ENCODE measurements at regions not wholly inside any gene's neighbourhood (a gene's known extent, or its start where the extent isn't known, plus 50 kb on each side); places are given as distances from the start of the nearest gene placed in this dataset.

- H3K9ac ChIP-seq (ENCODE audit: insufficient read depth, low read depth, low read length) = no peak overlapping the region
- in situ Hi-C loops (cut with HindIII; ENCODE audit: extremely low pct_ligation_motif_present, low pct_unique_long_range_greater_than_20kb) = no loop called here
- no peaks in the 10 kb centered on the region for H3K4me1 ChIP-seq (ENCODE audit: insufficient read depth, low read length)
- ATAC-seq = no peak
- ChIA-PET POLR2A (no interaction called here), CTCF (ENCODE audit: low intra/inter-chr PET ratio, low total read pairs) (no interaction called here)
- no peak overlapping the region for H2AFZ ChIP-seq (ENCODE audit: low read length)
- H3K27ac ChIP-seq (ENCODE audit: extremely low read length, insufficient read depth, low read length) = no peak overlapping the region
- intact Hi-C loops (cut with micrococcal nuclease; ENCODE audit: unreplicated experiment) = no loop called here
- FAIRE-seq = no peak
- DNase-seq (ENCODE audit: low spot score) = no peak
- 4% methylated on average over 1 of the region's 1 CpG for WGBS (ENCODE audit: low lambda C conversion rate)
- TF ChIP-seq ZSCAN30 (CRISPR knock-in tag; IDR thresholded peaks at IDR 0.05) (no peak), SATB2 (CRISPR knock-in tag; IDR thresholded peaks at IDR 0.05) (no peak), ZNF260 (CRISPR knock-in tag; IDR thresholded peaks at IDR 0.05; ENCODE audit: borderline replicate concordance, low read depth) (no peak), WIZ (CRISPR knock-in tag; IDR thresholded peaks at IDR 0.05) (no peak), ELF1 (CRISPR knock-in tag; IDR thresholded peaks at IDR 0.05) (no peak), MEIS2 (CRISPR knock-in tag; IDR thresholded peaks at IDR 0.05) (no peak), HNRNPUL1 (IDR thresholded peaks at IDR 0.05; ENCODE audit: low read depth, low read length) (no peak), ZBTB1 (CRISPR knock-in tag; IDR thresholded peaks at IDR 0.05; ENCODE audit: borderline replicate concordance) (no peak), POLR2AphosphoS2 (IDR thresholded peaks at IDR 0.05; ENCODE audit: low read depth, low read length) (no peak), ZNF709 (CRISPR knock-in tag; IDR thresholded peaks at IDR 0.05) (no peak)
- H3K27me3 ChIP-seq (ENCODE audit: control insufficient read depth in 1 of 2, insufficient read depth in 2 of 2, low read length in 2 of 2) = no peaks in the 10 kb centered on the region
- H4K20me1 ChIP-seq (ENCODE audit: insufficient read depth, low read length) = no peaks in the 10 kb centered on the region
- H3K4me3 ChIP-seq (replicated peaks in 1 of 3; ENCODE audit: insufficient read depth in 1 of 3, low read depth in 2 of 3, low read length in 3 of 3) = no peak overlapping the region
- BruUV-seq (replicated peaks) = no TSS peak
- no peaks in the 10 kb centered on the region for H3K36me3 ChIP-seq (replicated peaks in 1 of 2; ENCODE audit: control insufficient read depth in 1 of 2, insufficient read depth in 2 of 2, low read length in 2 of 2)
- no peak overlapping the region for H3K4me2 ChIP-seq (ENCODE audit: low read depth, low read length)
- H3K79me2 ChIP-seq (ENCODE audit: insufficient read depth, low read length) = no peaks in the 10 kb centered on the region
- H3K9me3 ChIP-seq (ENCODE audit: low read length) = no peaks in the 10 kb centered on the region
Observed at GRCh38 chr21:32061729-32062128, 188.9 kb downstream of the HUNK start.

GRCh38 chr21:32056791-32057190 is 184.0 kb downstream of the HUNK start:
- intact Hi-C loops (cut with micrococcal nuclease; ENCODE audit: unreplicated experiment) (no loop called here), in situ Hi-C loops (cut with HindIII; ENCODE audit: extremely low pct_ligation_motif_present, low pct_unique_long_range_greater_than_20kb) (no loop called here)
- ChIA-PET POLR2A (no interaction called here), CTCF (ENCODE audit: low intra/inter-chr PET ratio, low total read pairs) (no interaction called here)
- H3K27me3 ChIP-seq (ENCODE audit: control insufficient read depth in 1 of 2, insufficient read depth in 2 of 2, low read length in 2 of 2) = peaks cover 0 to 3% of the 10 kb centered on the region in 2 experiments; a peak in 1 of 5 replicates
- no peak for FAIRE-seq
- no peak overlapping the region for H3K4me2 ChIP-seq (ENCODE audit: low read depth, low read length)
- no peak overlapping the region for H3K4me3 ChIP-seq (replicated peaks in 1 of 3; ENCODE audit: insufficient read depth in 1 of 3, low read depth in 2 of 3, low read length in 3 of 3)
- H3K27ac ChIP-seq (ENCODE audit: extremely low read length, insufficient read depth, low read length) = no peak overlapping the region
- no peaks in the 10 kb centered on the region for H3K4me1 ChIP-seq (ENCODE audit: insufficient read depth, low read length)
- no peak overlapping the region for H3K9ac ChIP-seq (ENCODE audit: insufficient read depth, low read depth, low read length)
- BruUV-seq (replicated peaks) = no TSS peak
- no peak overlapping the region for H2AFZ ChIP-seq (ENCODE audit: low read length)
- 32% methylated on average over 4 of the region's 8 CpGs for WGBS (ENCODE audit: low lambda C conversion rate)
- ATAC-seq = no peak
- H3K79me2 ChIP-seq (ENCODE audit: insufficient read depth, low read length) = no peaks in the 10 kb centered on the region
- no peaks in the 10 kb centered on the region for H3K36me3 ChIP-seq (replicated peaks in 1 of 2; ENCODE audit: control insufficient read depth in 1 of 2, insufficient read depth in 2 of 2, low read length in 2 of 2)
- H4K20me1 ChIP-seq (ENCODE audit: insufficient read depth, low read length) = no peaks in the 10 kb centered on the region
- DNase-seq (ENCODE audit: low spot score) = no peak
- no peaks in the 10 kb centered on the region for H3K9me3 ChIP-seq (ENCODE audit: low read length)
- TF ChIP-seq STAT6 (CRISPR knock-in tag; IDR thresholded peaks at IDR 0.05; ENCODE audit: borderline replicate concordance) (no peak), TOE1 (CRISPR knock-in tag; IDR thresholded peaks at IDR 0.05) (no peak), SKIL (CRISPR knock-in tag; IDR thresholded peaks at IDR 0.05; ENCODE audit: borderline replicate concordance) (no peak), ZNF510 (CRISPR knock-in tag; IDR thresholded peaks at IDR 0.05; ENCODE audit: low read depth) (no peak), HOMEZ (CRISPR knock-in tag; IDR thresholded peaks at IDR 0.05; ENCODE audit: low read depth) (no peak)
